ENCODE measurements at regions not wholly inside any gene's neighbourhood (a gene's known extent, or its start where the extent isn't known, plus 50 kb on each side); places are given as distances from the start of the nearest gene placed in this dataset.

GRCh38 chr6:137625100-137625661, 131.0 kb upstream of the OLIG3 start:
- peaks cover 6% of the 10 kb centered on the region for H3K4me1 ChIP-seq
- no peaks in the 10 kb centered on the region for H3K27me3 ChIP-seq
- DNase-seq (ENCODE audit: low spot score) = no peak
- H3K9ac ChIP-seq = no peak overlapping the region
- no peaks in the 10 kb centered on the region for H3K79me2 ChIP-seq (ENCODE audit: low read depth)
- no peaks in the 10 kb centered on the region for H3F3A ChIP-seq (ENCODE audit: low read depth)
- Mint-ChIP-seq H3K36me3 (no peaks in the 10 kb centered on the region), H3K27me3 (ENCODE audit: insufficient read depth, low read depth) (peaks cover 5% of the 10 kb centered on the region), H3K27ac (no peak overlapping the region), H3K4me3 (no peak overlapping the region), H3K9me3 (no peaks in the 10 kb centered on the region), H3K4me1 (peaks cover 2% of the 10 kb centered on the region)
- H4K20me1 ChIP-seq (ENCODE audit: low read depth) = no peaks in the 10 kb centered on the region
- TF ChIP-seq EZH2phosphoT487 (IDR thresholded peaks at IDR 0.05) = no peak
- TF ChIP-seq, protein P1, sequence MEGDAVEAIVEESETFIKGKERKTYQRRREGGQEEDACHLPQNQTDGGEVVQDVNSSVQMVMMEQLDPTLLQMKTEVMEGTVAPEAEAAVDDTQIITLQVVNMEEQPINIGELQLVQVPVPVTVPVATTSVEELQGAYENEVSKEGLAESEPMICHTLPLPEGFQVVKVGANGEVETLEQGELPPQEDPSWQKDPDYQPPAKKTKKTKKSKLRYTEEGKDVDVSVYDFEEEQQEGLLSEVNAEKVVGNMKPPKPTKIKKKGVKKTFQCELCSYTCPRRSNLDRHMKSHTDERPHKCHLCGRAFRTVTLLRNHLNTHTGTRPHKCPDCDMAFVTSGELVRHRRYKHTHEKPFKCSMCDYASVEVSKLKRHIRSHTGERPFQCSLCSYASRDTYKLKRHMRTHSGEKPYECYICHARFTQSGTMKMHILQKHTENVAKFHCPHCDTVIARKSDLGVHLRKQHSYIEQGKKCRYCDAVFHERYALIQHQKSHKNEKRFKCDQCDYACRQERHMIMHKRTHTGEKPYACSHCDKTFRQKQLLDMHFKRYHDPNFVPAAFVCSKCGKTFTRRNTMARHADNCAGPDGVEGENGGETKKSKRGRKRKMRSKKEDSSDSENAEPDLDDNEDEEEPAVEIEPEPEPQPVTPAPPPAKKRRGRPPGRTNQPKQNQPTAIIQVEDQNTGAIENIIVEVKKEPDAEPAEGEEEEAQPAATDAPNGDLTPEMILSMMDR (IDR thresholded peaks at IDR 0.05) = no peak
- TF ChIP-seq EZH2 (IDR thresholded peaks at IDR 0.05) = no peak
- no peaks in the 10 kb centered on the region for H3K36me3 ChIP-seq
- no peaks in the 10 kb centered on the region for H3K9me3 ChIP-seq (ENCODE audit: low read depth)
- no peak overlapping the region for H3K4me2 ChIP-seq
- H3K4me3 ChIP-seq = no peak overlapping the region
- H3K27ac ChIP-seq = no peak overlapping the region
- peak overlapping the region; percentile 57 for H2AFZ ChIP-seq (replicated peaks)

DNA sequence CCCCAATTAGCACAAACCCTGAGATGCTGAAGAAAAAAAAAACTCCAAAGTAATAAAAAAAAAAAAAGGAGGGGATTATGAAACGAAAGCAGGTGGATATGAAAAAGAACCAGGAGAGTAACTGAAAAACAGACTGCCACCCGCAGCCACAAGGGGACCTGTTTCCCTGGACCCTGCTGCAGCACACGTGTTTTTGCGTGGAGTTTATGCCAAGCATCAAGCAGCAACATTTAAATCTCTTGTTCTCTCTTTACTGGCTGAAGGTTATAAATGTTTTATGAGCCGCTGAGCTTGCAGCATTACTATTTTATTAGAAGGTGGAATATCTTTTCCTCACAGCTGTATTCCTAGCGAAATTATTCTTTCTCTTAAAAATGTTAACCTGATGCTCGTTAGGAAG, 131.6 kb upstream of the OLIG3 start:
- no peaks in the 10 kb centered on the region for H3K79me2 ChIP-seq (ENCODE audit: low read depth)
- no peaks in the 10 kb centered on the region for H3K36me3 ChIP-seq
- H3F3A ChIP-seq (ENCODE audit: low read depth) = no peaks in the 10 kb centered on the region
- no peak for DNase-seq (ENCODE audit: low spot score)
- TF ChIP-seq, protein P1 (IDR thresholded peaks at IDR 0.05) = peak; percentile 6
- no peak for TF ChIP-seq EZH2 (IDR thresholded peaks at IDR 0.05)
- H3K9me3 Mint-ChIP-seq = no peaks in the 10 kb centered on the region
- peaks cover 6% of the 10 kb centered on the region for H3K4me1 ChIP-seq
- H3K27ac Mint-ChIP-seq = no peak overlapping the region
- peaks cover 2% of the 10 kb centered on the region for H3K4me1 Mint-ChIP-seq
- H4K20me1 ChIP-seq (ENCODE audit: low read depth) = no peaks in the 10 kb centered on the region
- H3K9ac ChIP-seq = no peak overlapping the region
- H3K9me3 ChIP-seq (ENCODE audit: low read depth) = no peaks in the 10 kb centered on the region
- H2AFZ ChIP-seq (replicated peaks) = no peak overlapping the region
- no peaks in the 10 kb centered on the region for H3K36me3 Mint-ChIP-seq
- H3K27me3 ChIP-seq = no peaks in the 10 kb centered on the region
- H3K27me3 Mint-ChIP-seq (ENCODE audit: insufficient read depth, low read depth) = peaks cover 5% of the 10 kb centered on the region
- no peak overlapping the region for H3K4me3 Mint-ChIP-seq
- H3K27ac ChIP-seq = no peak overlapping the region
- no peak overlapping the region for H3K4me3 ChIP-seq
- no peak overlapping the region for H3K4me2 ChIP-seq

DNA sequence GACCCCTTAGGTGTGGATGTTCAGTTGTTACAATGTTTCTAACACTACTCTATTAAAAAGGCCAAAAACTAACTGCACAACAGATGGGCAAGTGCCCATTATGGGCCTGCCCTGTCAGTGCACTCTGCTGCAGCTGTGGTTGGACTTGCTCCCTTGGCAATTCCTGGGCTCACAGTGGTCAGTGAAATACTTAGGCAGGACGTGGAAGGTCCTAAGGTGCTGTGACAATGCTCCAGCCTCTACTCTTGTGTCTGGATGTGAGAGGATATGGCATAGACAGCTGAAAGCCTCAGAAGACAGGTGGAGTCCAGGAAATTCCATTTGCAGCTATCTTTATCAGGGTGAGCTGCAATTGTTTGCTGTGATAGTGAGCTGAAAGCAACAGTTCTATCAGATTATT, 136.5 kb upstream of the OLIG3 start:
- Histone ChIP-seq H4K20me1 (ENCODE audit: low read depth) (no peaks in the 10 kb centered on the region), H3F3A (ENCODE audit: low read depth) (no peaks in the 10 kb centered on the region), H3K9me3 (ENCODE audit: low read depth) (no peaks in the 10 kb centered on the region), H3K9ac (no peak overlapping the region), H3K27ac (no peak overlapping the region), H2AFZ (replicated peaks) (no peak overlapping the region), H3K27me3 (no peaks in the 10 kb centered on the region), H3K4me2 (peak overlapping the region; percentile 1), H3K79me2 (ENCODE audit: low read depth) (no peaks in the 10 kb centered on the region), H3K36me3 (no peaks in the 10 kb centered on the region), H3K4me1 (no peaks in the 10 kb centered on the region), H3K4me3 (no peak overlapping the region)
- no peak overlapping the region for H3K4me3 Mint-ChIP-seq
- no peaks in the 10 kb centered on the region for H3K36me3 Mint-ChIP-seq
- peaks cover 4% of the 10 kb centered on the region for H3K4me1 Mint-ChIP-seq
- H3K27me3 Mint-ChIP-seq (ENCODE audit: insufficient read depth, low read depth) = peaks cover 7% of the 10 kb centered on the region
- TF ChIP-seq, protein P1 (IDR thresholded peaks at IDR 0.05) = no peak
- TF ChIP-seq EZH2 (IDR thresholded peaks at IDR 0.05) (no peak), EZH2phosphoT487 (IDR thresholded peaks at IDR 0.05) (no peak)
- no peak for DNase-seq (ENCODE audit: low spot score)
- no peak overlapping the region for H3K27ac Mint-ChIP-seq
- no peaks in the 10 kb centered on the region for H3K9me3 Mint-ChIP-seq

Measured in neural progenitor cell (in vitro differentiated cells).